ENCODE measurements at regions not wholly inside any gene's neighbourhood (a gene's known extent, or its start where the extent isn't known, plus 50 kb on each side); places are given as distances from the start of the nearest gene placed in this dataset.

DNA sequence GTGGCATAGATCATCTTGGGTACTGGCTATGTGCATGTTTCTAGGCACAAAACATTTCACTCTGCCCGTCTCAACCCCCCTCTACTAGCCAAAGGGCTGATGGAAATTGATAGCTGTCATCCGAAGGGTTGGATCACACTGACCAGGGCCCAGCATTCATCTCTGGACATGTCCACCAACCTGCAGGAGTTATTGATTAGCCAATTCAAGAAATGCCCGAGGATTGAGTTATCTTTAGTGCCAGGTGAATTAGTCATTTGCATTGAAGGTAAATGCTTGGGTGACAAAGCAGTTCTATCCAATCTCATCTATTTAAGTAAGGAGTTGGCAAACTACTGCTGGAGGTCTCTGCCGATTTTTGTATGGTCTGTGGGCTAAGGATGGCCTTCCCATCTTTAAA is 80.1 kb downstream of the CD164 start:
- no peak for TF ChIP-seq POLR2A (IDR thresholded peaks at IDR 0.05; ENCODE audit: low read depth, low read length)
- no peak for TF ChIP-seq POLR2AphosphoS5 (IDR thresholded peaks at IDR 0.05; ENCODE audit: low read depth, low read length)
- TF ChIP-seq TAF1 (IDR thresholded peaks at IDR 0.05; ENCODE audit: low read depth, low read length): no peak
- TF ChIP-seq PAX5 (IDR thresholded peaks at IDR 0.05; ENCODE audit: insufficient read depth, low read length, severe bottlenecking): no peak

Data from GM12891 (cell line).